ENCODE measurements at regions not wholly inside any gene's neighbourhood (a gene's known extent, or its start where the extent isn't known, plus 50 kb on each side); places are given as distances from the start of the nearest gene placed in this dataset.
"Not testable (repeated sequence)": the region's sequence is repeated elsewhere in the genome, so short reads cannot be mapped to it uniquely, and the experiment has no call there.

GRCh38 chr4:144831971-144832370, 186.0 kb downstream of the HHIP start:
- Histone ChIP-seq H3K4me1 (no peaks in the 10 kb centered on the region), H3K4me3 (no peak overlapping the region), H3K27me3 (no peaks in the 10 kb centered on the region), H3K9me3 (no peaks in the 10 kb centered on the region), H3K36me3 (ENCODE audit: low read depth, missing control alignments) (no peaks in the 10 kb centered on the region), H3K27ac (no peak overlapping the region)
- 58 to 67% methylated on average over 2 of the region's 2 CpGs for WGBS, 2 donors
- no peak for TF ChIP-seq POLR2A (IDR thresholded peaks at IDR 0.05)
- intact Hi-C loops (cut with DNase I; ENCODE audit: low total_unique reads), result no loop called here
- no peak for DNase-seq

- Histone ChIP-seq H3K9me3 (no peaks in the 10 kb centered on the region), H3K27me3 (no peaks in the 10 kb centered on the region), H3K4me3 (no peak overlapping the region), H3K4me1 (no peaks in the 10 kb centered on the region), H3K36me3 (ENCODE audit: low read depth, missing control alignments) (no peaks in the 10 kb centered on the region), H3K27ac (no peak overlapping the region)
- TF ChIP-seq POLR2A (IDR thresholded peaks at IDR 0.05), result no peak
- TF ChIP-seq, protein P1, sequence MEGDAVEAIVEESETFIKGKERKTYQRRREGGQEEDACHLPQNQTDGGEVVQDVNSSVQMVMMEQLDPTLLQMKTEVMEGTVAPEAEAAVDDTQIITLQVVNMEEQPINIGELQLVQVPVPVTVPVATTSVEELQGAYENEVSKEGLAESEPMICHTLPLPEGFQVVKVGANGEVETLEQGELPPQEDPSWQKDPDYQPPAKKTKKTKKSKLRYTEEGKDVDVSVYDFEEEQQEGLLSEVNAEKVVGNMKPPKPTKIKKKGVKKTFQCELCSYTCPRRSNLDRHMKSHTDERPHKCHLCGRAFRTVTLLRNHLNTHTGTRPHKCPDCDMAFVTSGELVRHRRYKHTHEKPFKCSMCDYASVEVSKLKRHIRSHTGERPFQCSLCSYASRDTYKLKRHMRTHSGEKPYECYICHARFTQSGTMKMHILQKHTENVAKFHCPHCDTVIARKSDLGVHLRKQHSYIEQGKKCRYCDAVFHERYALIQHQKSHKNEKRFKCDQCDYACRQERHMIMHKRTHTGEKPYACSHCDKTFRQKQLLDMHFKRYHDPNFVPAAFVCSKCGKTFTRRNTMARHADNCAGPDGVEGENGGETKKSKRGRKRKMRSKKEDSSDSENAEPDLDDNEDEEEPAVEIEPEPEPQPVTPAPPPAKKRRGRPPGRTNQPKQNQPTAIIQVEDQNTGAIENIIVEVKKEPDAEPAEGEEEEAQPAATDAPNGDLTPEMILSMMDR (IDR thresholded peaks at IDR 0.05), result no peak
- DNase-seq, result no peak
- 64 to 83% methylated on average over 8 of the region's 8 CpGs for WGBS, 2 donors
- intact Hi-C loops (cut with DNase I; ENCODE audit: low total_unique reads), result no loop called here
These were observed 199.5 kb downstream of the HHIP start for GRCh38 chr4:144845411-144845810.

DNA sequence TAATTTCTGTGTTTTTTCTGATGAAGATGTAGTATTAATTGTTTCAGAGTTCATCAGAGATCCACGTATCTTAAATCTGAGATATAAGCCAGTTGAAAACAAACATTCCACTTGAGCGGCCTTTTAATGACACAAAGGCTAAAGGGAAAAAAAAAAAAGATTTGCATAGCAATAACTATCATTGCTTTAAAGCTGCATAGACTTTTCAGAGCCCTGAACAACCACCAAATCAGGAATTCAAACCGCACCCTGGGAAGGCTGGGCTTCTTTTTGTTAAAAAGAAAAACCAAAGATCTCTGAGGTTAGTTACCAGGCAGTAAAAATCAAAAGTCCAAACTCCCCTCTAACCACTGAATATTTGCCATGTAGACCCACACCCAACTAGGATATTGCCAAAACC, 206.0 kb downstream of the HHIP start:
- DNase-seq, result no peak
- H3K36me3 ChIP-seq (ENCODE audit: low read depth, missing control alignments), result no peaks in the 10 kb centered on the region
- no peak overlapping the region for H3K27ac ChIP-seq
- H3K4me1 ChIP-seq, result no peaks in the 10 kb centered on the region
- TF ChIP-seq, protein P1 (IDR thresholded peaks at IDR 0.05), result no peak
- TF ChIP-seq POLR2A (IDR thresholded peaks at IDR 0.05), result no peak
- WGBS, 2 donors, result 90 to 94% methylated on average over 3 of the region's 3 CpGs
- H3K4me3 ChIP-seq, result no peak overlapping the region
- intact Hi-C loops (cut with DNase I; ENCODE audit: low total_unique reads), result no loop called here
- no peaks in the 10 kb centered on the region for H3K9me3 ChIP-seq
- no peaks in the 10 kb centered on the region for H3K27me3 ChIP-seq

GRCh38 chr4:144861471-144861870, 215.5 kb downstream of the HHIP start:
- intact Hi-C loops (cut with DNase I; ENCODE audit: low total_unique reads), result no loop called here
- H3K27ac ChIP-seq, result no peak overlapping the region
- WGBS, 2 donors, result 64 to 73% methylated on average over 11 of the region's 11 CpGs

GRCh38 chr4:144862210-144862609, 216.3 kb downstream of the HHIP start:
- TF ChIP-seq POLR2A (IDR thresholded peaks at IDR 0.05), result no peak
- TF ChIP-seq, protein P1 (IDR thresholded peaks at IDR 0.05), result no peak
- Histone ChIP-seq H3K36me3 (ENCODE audit: low read depth, missing control alignments) (no peaks in the 10 kb centered on the region), H3K4me1 (no peaks in the 10 kb centered on the region), H3K4me3 (no peak overlapping the region), H3K9me3 (no peaks in the 10 kb centered on the region), H3K27ac (no peak overlapping the region), H3K27me3 (no peaks in the 10 kb centered on the region)
- WGBS, 2 donors, result 76 to 88% methylated on average over 2 of the region's 2 CpGs
- DNase-seq, result no peak
- intact Hi-C loops (cut with DNase I; ENCODE audit: low total_unique reads), result no loop called here

More at GRCh38 chr4:144861471-144861870, 215.5 kb downstream of the HHIP start:
- DNase-seq, result no peak
- TF ChIP-seq, protein P1 (IDR thresholded peaks at IDR 0.05), result no peak
- TF ChIP-seq POLR2A (IDR thresholded peaks at IDR 0.05), result no peak
- no peaks in the 10 kb centered on the region for H3K4me1 ChIP-seq
- H3K4me3 ChIP-seq, result no peak overlapping the region
- H3K27me3 ChIP-seq, result no peaks in the 10 kb centered on the region
- H3K36me3 ChIP-seq (ENCODE audit: low read depth, missing control alignments), result no peaks in the 10 kb centered on the region
- no peaks in the 10 kb centered on the region for H3K9me3 ChIP-seq

DNA sequence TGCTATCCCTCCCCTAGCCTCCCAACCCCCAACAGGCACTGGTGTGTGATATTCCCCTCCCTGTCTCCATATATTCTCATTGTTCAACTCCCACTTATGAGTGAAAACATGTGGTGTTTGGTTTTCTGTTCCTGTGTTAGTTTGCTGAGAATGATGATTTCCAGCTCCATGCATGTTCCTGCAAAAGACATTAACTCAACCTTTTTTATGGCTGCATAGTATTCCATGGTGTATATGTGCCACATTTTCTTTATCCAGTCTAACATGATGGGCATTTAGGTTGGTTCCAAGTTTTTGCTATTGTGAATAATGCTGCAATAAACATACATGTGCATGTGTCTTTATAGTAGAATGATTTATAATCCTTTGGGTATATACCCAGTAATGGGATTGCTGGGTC, 218.9 kb downstream of the HHIP start:
- intact Hi-C loops (cut with DNase I; ENCODE audit: low total_unique reads); H3K4me1 ChIP-seq; DNase-seq; H3K4me3 ChIP-seq; H3K36me3 ChIP-seq (ENCODE audit: low read depth, missing control alignments); H3K9me3 ChIP-seq; H3K27ac ChIP-seq; H3K27me3 ChIP-seq: not testable (repeated sequence)
